HG03108 (cell line): ENCODE measurements at regions not wholly inside any gene's neighbourhood (a gene's known extent, or its start where the extent isn't known, plus 50 kb on each side); places are given as distances from the start of the nearest gene placed in this dataset.

Source experiments
- ATAC-seq: cut with Tn5 transposase; IDR thresholded peaks from one replicate; pipeline ENCODE4 v1.9.1; 2021; ENCODE audit warnings: moderate library complexity; ENCODE audit not compliant: unreplicated experiment

DNA sequence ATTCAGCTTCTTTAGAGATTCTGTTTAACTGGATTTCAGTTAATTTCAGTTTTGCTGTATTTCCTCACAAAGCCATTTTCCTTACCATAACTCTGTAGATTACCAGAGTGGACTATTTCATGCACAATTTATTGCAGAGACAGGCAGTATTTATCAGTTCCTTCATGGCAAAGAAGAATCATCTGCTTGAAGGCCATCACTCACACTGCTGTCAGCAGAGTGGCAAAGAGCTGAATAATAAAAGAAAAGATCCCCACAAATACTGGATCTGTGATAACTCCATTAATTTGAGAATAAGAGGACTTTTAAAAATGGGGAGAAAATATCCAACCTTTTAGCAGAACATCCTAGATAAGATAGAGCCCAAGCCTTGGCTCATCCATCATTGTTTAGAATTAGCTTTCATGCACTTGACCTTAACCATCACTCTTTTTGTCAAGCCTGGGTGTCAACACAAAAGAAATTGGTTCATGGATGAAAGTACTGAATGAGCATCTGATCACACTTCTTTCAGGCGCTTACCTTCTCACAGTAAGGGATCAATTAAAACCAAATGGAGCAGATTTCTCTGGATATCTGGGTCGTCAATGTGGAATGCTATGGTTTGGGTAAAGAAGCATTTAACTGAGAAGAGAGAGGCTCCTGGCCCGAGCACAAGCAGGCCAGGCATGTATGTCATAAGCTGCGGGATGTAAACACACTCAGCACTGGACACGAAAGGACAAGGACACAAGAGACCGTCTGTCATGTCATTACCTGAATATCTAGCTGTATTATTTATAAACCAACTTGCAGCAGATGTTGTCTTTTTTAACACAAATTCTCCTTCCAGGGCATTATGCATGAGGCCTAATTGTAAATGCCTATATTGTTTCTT lies 376.2 kb downstream of the ZNF521 start:
- ATAC-seq: no peak

DNA sequence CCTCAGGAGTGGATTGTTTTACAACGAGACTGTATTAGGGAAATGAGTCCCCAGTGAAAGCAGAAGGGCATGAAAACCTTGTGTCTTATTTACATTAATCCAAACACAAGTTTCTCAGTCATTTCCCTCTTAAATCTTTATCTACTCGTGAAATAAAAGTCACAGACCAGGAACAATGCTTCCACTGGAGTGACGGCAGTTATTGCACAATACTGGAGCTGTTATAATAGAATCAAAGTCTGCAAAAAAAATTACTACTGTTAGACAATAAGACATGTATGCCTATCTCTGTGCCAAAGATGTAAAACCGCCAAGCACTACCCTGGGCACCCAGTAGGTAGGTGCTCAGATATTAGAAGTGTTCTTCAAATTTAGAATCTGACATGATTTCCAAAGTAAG lies 375.5 kb downstream of the ZNF521 start:
- ATAC-seq: no peak

DNA sequence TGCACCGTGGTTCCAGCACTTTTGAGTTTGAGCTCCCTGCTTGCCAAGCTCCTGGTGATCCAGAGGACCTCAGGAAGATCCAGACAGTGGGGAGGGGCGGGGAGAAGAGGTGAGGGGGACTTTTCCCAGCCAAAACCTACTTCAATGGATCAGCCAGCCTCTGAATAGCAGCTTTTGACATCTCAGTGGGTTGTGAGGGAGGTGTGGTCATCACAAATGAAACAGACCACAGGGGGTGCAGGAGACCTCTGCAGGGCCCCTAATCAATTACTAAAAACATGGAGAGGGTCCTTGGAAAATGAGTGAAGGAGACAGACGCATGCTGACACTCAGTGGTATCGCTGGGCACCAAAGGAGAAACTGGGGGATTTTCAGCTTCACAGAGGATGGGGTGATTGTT lies 372.7 kb downstream of the ZNF521 start:
- no peak for ATAC-seq

DNA sequence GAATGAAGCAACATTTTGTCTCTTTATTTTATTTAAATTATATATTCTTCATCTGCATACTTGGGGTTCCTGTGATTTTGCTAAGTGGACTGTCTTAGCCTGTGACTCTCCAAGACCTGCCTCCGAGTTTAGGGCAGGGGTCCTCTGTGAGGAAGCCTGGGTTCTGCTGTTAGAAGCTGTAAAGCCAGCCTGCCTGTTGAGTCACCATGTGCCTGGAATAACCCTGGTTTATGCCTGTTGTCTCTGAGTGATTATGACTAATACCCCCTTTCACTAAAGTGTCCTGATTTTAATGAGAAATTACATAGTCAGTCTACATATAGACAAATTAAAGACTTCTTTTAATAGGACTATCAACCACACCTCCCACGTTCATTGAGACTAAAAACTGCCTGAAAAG lies 369.1 kb downstream of the ZNF521 start:
- no peak for ATAC-seq

DNA sequence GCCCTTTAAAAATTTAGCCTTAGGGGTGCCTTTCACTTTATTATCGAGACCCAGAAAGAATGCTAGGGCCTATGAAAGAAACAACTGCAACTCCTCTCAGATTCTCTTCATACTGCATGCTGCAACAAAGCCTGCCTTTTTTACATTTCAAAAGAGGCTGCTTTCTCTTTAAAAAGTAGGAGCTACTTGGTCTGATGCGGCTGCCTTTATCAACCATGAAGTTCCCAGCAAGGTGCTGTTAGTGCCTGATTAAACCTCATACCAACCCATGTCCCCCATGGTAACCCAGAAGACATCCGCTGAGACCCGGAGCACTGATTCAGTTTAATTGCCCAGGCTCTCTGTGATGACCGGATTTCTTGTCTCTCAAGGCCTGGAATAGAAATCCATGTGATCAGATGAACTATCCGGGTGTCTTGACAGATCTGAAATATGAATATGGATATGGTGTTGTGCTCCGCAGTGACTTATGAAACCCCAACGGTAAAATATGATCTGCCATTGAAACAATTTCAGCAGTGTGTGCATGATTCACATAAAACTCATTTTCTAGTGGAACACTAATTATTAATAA lies 368.3 kb downstream of the ZNF521 start:
- no peak for ATAC-seq

DNA sequence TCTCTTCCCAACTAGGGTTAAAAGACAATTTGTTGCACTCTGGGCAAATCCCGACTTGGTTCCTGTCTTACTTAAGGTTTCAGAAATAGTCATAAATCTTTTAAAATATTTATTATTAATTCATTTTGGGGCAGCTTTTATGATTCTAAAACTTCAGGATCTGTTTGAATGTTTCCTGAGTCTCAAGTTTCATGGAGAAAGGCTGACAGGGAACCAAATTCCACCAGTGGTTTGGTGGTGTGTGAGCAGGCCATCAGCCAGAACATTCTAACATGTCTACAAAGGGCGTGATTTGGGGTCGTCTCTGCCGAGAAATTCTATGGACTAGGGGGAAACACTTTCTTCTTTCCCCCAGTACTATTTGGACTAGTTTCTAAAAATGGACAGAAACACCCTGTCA lies 366.4 kb downstream of the ZNF521 start:
- ATAC-seq: no peak

DNA sequence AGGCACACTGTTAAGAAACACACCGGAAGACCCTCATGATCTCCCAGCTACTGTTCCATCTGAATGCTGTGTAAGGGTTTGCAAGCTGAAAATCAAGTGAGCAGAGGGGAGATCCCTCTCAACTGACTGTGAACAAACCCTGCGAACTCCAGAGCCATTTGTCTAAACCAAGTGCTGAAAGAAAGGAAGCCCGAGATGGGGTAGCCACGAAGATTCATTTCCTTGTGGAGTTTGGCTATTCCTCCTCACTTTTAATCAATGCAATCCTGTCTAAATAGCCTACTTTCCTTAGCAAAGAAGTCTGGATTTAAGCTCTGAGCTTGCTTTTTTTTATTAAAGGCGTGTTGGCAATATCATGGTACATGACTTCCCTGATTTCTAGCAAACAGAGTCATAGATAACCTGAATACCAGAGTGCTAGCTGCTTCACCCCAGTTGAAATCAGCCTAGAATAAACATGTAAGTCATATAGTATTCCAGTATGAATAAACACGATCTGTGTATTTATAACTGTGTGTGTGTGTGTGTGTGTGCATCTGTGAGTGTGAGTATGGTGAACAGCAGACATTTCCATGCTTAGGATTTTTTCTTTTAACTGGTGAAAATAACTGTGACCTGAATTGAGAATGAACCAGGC lies 365.2 kb downstream of the ZNF521 start:
- ATAC-seq: no peak

DNA sequence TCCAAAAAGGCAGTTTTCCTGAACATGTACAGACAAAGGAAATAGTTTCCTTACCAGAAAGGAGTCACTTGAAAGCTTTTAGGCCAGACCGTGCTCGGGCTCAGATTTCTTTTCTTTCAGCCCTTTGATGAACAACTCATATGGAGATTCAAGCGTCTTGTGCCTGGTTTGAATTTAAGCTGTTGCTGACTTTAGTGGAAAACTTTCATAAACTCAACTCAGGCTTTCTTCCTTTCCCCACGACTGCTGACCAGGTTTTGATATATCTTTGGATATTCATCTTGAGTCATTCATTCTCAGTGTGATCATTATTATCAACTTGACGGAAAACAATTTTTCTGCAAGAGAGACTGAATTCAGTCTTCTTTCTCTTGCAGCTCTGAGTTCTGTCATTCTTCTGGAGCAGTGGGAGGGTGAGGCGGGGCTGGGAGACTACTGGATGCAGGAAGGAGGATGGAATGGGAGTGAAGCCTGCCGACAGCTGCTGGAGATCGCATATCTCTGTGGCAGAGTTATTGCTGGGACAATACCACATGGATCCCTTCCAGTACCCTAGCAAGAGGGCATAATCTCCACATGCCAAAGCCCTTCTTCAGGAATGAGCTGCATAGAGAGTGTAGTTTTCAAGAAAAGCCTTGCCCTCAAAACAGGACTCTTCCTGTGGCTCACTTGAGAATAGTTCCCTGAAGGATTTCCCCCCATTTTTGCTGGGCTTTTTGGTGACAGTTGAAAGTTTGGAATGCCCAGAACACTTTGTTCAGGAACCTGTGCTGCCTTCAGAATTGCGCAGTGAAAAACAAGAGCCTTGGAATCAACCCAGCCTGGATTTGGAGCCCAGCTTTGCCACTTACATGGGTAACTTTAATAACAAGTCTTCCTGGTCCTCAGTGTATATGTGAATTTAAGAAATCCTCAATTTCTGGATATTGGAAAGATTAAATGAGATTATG lies 364.4 kb downstream of the ZNF521 start:
- no peak for ATAC-seq

DNA sequence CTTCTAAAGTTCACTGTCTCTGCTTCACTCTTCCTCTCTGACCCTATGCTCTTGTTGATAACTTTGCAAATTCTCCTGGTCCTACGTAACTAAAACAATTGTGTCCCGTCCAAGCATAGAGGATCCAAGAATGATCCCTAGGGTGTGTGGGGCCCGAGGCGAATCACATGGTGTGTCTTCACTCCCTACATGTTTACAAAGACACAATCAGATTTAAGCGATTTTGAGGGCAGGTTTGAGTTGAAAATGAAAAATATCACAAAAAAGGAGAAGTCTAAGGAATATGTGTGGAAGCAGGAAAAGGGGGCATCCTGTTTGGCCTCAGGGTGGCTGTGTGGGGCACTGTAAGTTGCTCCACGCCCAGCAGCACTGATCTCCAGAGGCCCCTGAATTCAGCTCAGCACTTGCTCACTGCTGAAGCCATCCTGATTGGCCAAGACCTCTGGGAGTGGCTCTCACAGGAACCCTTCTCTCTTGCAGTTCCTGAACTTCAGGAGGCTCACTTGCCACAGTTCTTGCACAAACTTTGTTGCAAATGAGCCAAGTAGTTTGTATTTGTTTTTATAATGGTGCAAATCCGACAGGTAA lies 363.6 kb downstream of the ZNF521 start:
- ATAC-seq: no peak

DNA sequence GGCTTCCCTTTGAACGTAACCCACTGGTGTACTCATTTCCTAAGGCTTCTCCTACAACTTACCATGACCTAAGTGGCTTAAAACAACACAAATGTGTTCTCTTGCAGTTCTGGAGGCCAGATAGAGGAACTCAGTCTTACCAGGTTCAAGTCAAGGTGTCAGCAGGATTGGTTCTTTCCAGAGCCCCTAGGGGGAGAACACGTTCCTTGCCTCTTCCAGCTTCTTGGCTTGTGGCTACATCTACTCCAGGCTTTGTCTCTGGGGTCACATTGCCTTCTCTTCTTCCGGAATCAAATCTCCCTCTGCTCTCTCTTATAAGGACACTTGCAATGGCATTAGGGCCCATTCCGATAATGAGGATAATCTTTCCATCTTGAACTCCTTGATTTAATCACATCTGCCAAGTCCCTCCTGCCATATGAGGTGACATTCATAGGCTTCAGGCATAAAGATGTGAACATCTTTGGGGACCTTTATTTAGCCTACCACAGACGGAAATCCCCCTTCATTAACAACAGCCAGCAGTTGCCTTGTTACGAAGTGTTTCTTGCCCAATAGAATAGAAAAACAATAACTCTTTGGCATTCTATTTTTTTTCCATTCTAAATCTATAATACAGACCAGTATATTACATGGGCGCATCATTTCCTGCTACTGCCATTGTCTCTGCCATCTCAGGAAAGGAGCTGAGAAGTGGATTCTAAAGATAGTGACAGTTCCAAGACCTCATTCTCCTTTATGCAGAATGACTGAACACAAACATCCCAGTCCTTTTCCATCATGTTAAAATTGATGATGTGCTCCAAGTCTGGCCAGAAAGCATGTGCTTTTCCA lies 362.0 kb downstream of the ZNF521 start:
- no peak for ATAC-seq

DNA sequence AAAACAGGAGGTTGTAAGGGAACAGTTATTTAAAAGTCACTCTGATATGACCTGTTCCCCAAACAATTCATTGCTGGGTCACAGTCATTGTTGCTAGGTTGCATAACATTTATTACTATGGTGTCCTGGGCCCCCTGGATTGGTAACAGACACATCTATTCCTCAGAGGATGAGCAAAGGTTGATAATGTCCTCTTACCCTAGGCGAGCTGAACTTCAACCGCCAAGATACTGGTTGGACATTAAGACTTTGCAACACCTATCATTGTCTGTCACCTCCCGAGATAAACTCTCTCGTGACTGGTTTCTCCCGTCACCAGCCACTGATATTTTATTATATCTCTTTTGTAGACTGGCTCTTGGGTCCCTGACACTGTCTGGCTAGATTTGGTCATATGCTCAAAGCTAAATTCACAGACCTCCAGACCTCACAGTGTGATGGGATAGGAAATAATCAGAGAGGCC lies 361.3 kb downstream of the ZNF521 start:
- no peak for ATAC-seq

DNA sequence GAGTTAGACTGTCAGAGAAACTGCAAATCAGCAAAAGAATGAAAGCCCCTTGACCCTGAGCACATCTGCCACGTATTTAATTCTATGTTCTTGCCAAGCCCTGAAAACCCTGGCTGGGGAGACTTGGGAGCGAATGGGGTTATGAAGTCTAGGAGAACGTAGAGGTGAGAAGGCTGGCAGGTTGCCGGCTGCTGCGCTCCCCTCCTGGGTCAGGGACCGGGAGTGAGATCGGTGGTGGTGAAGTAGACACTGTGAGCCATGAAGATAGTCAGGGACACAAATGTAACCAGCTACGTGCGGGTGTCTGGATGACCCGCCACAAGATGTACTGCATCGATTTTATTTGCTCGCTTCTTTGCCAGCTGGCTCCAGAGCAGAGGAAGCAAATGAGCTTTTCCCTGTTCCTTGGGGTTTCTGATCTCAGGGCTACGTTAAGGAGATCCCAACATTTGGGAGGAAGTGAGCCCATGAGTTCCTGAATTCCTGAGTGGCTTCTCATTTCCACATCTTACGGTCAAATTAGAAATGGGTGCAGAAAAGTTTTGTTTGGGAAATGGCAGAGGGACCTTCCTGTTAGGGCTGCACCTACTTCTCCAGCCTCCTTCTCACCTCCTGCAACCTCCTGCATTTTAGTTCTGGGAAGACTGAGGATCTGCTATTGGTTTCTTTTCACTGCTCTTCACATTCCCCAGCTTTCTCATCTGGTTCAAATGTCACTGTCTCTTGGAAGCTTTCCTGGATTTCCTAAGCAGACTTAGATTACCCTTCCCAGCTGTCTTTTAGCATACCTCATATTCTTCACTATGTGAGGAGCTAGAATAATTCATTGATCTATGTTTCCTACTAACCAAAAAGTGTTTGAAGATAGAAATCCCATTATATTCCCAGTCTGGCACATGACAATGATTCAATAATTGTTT lies 360.6 kb downstream of the ZNF521 start:
- no peak for ATAC-seq

DNA sequence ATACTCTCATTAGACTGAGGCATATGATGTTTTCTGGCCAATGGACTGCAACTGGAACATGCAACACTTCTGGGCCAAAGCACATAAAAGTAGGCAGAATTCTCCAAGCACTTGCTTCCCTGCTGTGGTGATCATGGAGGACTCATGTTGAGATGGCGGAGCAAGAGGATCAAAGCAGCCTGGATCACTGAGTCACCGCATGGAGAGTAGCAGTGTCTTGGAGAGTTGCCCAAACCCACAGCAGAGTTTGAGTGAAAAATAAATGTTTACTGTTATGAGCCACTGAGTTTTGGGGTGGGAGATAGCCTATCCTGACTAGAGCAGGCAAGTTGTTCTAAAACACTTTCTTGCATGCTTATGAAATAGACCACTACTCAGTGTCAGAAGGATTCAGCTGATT lies 359.5 kb downstream of the ZNF521 start:
- ATAC-seq: no peak

DNA sequence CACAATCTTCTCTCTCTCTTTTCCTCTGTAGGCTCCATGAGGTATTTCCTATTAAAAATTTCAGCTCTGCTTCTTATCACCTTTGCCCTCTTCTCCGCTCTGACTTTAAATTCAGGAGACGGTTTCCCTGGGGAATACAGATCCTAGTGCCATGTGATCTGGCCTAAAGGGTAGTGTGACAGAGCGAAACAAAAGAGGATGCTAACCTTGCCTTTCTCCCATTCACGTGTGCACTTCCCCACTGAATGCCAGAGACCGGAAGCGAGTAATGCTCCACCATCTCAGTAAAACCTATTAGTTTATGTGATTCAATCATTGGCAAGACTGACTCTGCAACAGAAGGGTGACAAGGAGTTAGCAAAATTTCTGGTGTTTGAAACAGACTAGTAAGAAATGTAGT lies 358.3 kb downstream of the ZNF521 start:
- no peak for ATAC-seq

DNA sequence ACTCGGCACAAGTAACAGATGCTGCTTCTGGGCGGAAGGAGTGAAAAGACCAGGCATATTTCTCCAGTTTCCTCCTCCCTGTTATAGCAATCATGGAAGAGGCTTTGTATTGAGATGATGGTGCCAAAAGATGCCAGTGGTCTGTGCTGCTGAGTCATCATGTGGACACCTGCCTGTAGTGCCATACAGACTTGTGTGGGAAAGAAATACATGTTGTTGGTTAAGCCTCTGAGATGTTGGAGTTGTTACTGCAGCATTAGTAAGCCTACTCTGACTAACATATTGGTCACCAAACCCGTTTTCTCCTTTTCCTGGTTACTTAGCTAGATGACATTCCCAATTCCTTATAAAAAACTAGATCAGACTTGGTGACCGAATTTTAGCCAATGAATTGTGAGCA lies 356.9 kb downstream of the ZNF521 start:
- no peak for ATAC-seq

DNA sequence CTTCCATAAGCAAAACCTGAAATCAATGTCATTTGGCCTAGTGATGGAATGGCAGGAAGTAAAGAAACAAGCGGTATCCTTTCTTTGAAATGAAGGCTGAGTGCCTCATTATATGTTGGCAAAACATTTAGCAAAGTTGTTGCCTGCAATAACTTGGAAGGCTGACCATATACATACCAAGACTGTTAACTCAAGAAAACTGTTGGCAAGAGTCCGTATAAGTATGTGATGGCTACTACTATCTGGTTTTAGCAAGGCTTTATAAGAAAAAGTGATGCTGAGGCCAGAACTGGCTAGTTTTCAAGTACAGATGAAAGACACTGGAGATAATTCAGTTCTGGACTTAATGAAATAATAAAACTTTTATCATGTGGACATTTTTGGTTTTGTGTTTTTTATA lies 356.2 kb downstream of the ZNF521 start:
- no peak for ATAC-seq

DNA sequence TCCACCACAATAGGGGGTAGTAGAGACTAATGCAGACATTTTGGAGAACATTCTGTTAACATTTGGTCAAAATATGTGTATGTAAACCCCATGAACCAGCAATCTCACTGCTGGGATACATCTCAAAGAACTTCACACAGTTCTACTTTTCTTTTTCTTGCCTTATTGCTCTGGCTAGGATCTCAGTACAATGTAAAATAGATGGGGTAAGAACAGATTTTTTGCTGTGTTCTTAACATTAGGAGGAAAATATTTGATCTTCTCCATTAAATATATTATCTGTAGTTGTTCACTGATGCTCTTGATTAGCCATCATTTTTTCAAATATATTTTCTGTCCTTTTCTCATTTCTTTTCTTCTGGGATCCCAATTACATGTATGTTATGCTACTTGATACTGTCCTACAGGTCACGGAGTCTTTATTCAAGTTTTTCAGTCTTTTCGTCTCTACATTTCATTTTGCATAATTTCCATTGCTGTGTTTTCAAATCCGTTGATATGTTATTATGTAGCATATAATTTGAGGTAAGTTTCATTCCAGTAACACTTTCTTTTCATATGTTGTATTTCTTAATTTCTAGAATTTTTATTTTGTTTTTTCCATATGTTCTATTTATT lies 352.2 kb downstream of the ZNF521 start:
- ATAC-seq: no peak

DNA sequence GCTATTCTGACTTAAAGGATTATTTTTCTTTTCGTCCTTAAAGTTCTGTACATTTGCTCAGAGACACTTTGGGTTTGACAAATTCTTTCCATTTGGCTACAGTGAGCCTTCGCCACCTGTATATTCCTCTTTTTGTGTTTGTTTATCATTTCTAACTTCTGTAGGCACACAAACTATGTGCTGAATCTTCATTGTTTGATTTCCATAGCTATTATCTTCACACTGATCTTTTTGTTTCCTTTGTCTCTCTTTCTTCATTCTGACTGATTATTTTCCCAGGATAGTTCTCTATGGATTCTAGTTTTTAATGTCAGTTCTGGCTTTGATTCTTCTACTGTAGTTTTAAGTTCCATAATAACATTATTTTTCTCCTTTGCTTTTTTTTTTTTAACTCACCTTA lies 350.2 kb downstream of the ZNF521 start:
- ATAC-seq: no peak
